C4-2B (cell line): ENCODE measurements at regions not wholly inside any gene's neighbourhood (a gene's known extent, or its start where the extent isn't known, plus 50 kb on each side); places are given as distances from the start of the nearest gene placed in this dataset.

Experiments
- H3K27ac ChIP-seq: fragments of 450-650 bp; 2 replicates; pipeline ENCODE4 v1.5.1; 2017
- ZFX ChIP-seq: fragments of 450-650 bp; IDR thresholded peaks from 2 replicates; pipeline ENCODE4 v1.6.1; 2017
- TF ChIP-seq, protein P1 (sequence below): fragments of 450-650 bp; conservative IDR thresholded peaks from 2 replicates; pipeline ENCODE4 v1.5.1; 2017; ENCODE audit warnings: mild to moderate bottlenecking

DNA sequence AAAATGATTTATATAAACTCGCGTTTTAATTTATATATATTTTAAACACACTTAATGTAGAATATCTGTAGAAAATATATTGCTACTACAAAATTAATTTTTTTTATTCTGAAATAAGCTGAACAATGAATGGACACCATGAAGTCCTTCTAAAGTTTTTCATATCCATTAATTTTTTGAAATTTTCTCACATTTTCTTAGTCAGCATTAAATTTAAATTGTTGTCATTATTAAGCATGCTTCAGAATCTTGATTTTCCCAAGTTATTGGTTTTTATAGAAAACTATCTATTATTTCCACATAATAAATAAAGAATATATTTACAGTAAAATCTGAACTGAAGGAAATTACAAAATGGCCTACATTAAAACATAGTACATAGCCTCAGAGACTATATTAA lies 1314.9 kb upstream of the CDH6 start:
- TF ChIP-seq ZFX, result no peak
- TF ChIP-seq, protein P1, sequence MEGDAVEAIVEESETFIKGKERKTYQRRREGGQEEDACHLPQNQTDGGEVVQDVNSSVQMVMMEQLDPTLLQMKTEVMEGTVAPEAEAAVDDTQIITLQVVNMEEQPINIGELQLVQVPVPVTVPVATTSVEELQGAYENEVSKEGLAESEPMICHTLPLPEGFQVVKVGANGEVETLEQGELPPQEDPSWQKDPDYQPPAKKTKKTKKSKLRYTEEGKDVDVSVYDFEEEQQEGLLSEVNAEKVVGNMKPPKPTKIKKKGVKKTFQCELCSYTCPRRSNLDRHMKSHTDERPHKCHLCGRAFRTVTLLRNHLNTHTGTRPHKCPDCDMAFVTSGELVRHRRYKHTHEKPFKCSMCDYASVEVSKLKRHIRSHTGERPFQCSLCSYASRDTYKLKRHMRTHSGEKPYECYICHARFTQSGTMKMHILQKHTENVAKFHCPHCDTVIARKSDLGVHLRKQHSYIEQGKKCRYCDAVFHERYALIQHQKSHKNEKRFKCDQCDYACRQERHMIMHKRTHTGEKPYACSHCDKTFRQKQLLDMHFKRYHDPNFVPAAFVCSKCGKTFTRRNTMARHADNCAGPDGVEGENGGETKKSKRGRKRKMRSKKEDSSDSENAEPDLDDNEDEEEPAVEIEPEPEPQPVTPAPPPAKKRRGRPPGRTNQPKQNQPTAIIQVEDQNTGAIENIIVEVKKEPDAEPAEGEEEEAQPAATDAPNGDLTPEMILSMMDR, result no peak
- no peak overlapping the region for H3K27ac ChIP-seq

- no peak overlapping the region for H3K27ac ChIP-seq
- TF ChIP-seq, protein P1, result no peak
- TF ChIP-seq ZFX, result no peak
These were observed 1326.3 kb upstream of the CDH6 start for GRCh38 chr5:29867155-29867554.

- TF ChIP-seq ZFX, result no peak
- TF ChIP-seq, protein P1, result no peak
- H3K27ac ChIP-seq, result no peak overlapping the region
These were observed 1339.7 kb upstream of the CDH6 start for GRCh38 chr5:29853711-29854220.

- TF ChIP-seq, protein P1, result no peak
- no peak for TF ChIP-seq ZFX
- no peak overlapping the region for H3K27ac ChIP-seq
These were observed 1341.2 kb upstream of the CDH6 start for GRCh38 chr5:29852329-29852728.

DNA sequence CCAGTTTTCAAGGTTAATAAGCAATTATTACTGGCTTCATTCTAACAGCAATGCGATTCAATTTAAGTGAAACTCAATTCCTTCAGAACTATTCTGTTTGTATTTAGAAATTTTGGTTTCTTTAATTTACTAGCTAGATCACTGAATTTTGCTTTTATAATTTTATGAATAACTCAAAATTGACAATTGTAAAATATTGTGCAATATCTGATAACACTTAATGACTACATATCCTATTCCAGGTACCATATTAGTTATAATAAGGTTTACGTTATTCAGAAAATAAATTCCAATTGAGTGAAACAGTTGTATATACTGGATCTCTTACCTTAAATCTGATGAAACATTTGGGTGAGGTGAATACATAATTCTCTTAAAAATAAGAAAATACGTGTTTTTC lies 1348.3 kb upstream of the CDH6 start:
- H3K27ac ChIP-seq, result no peak overlapping the region
- TF ChIP-seq, protein P1, result no peak
- no peak for TF ChIP-seq ZFX

- no peak overlapping the region for H3K27ac ChIP-seq
- no peak for TF ChIP-seq ZFX
- TF ChIP-seq, protein P1, result no peak
These were observed 1360.1 kb upstream of the CDH6 start for GRCh38 chr5:29833394-29833793.

DNA sequence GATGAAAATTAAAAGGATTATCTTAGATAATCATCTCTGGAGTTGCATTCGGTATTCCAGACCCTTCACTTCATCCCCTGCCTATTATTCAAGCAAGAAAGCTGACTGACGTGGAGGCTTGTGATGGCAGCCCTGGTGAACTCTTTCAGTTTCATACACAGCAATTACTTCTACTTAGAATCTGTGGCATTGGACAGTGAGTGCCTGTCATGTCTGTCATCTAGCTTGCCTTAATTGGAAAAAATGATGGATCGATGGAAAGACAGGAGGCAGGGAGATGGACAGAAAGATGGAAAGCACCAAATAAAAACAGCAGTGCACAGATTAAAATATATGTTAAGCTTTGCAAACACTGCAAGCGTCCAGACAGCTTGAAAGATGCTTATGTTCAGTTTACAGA lies 1371.0 kb upstream of the CDH6 start:
- no peak overlapping the region for H3K27ac ChIP-seq
- no peak for TF ChIP-seq ZFX
- TF ChIP-seq, protein P1, result no peak
